ENCODE measurements at regions not wholly inside any gene's neighbourhood (a gene's known extent, or its start where the extent isn't known, plus 50 kb on each side); places are given as distances from the start of the nearest gene placed in this dataset.

- DNase-seq (ENCODE audit: extremely low spot score), result no peak
- TF ChIP-seq PKNOX1 (IDR thresholded peaks at IDR 0.05) (no peak), SP1 (IDR thresholded peaks at IDR 0.05) (no peak), ZNF384 (IDR thresholded peaks at IDR 0.05) (no peak), FOXA1 (IDR thresholded peaks at IDR 0.05) (no peak), BHLHE40 (IDR thresholded peaks at IDR 0.05; ENCODE audit: borderline replicate concordance) (no peak)
- ChIA-PET CTCF (interaction anchor here (0.6 kb wide), 1 partner anchor 69 kb away, joined by 3 read pairs; no protein-coding TSS in a partner anchor), POLR2A (no interaction called here)
Observed at GRCh38 chr1:29391362-29391880, 155.1 kb downstream of the PTPRU start.

GRCh38 chr1:29390491-29391361 lies 154.4 kb downstream of the PTPRU start:
- DNase-seq (ENCODE audit: extremely low spot score), result no peak
- ChIA-PET POLR2A (no interaction called here), CTCF (no interaction called here)
- TF ChIP-seq HDGF (IDR thresholded peaks at IDR 0.05; ENCODE audit: borderline replicate concordance), result no peak
- no peak for TF ChIP-seq LEF1 (IDR thresholded peaks at IDR 0.05; ENCODE audit: borderline replicate concordance)
- TF ChIP-seq PKNOX1 (IDR thresholded peaks at IDR 0.05), result no peak

- no peak for DNase-seq (ENCODE audit: extremely low spot score)
- ChIA-PET POLR2A (no interaction called here), CTCF (no interaction called here)
- TF ChIP-seq ELF4 (IDR thresholded peaks at IDR 0.05), result no peak
- TF ChIP-seq CTBP1 (IDR thresholded peaks at IDR 0.05; ENCODE audit: borderline replicate concordance), result no peak
- no peak for TF ChIP-seq LEF1 (IDR thresholded peaks at IDR 0.05; ENCODE audit: borderline replicate concordance)
- no peak for TF ChIP-seq FOXA1 (IDR thresholded peaks at IDR 0.05)
- no peak for TF ChIP-seq FOXM1 (IDR thresholded peaks at IDR 0.05; ENCODE audit: borderline replicate concordance)
- TF ChIP-seq ARNT (IDR thresholded peaks at IDR 0.05), result no peak
- TF ChIP-seq FOXK2 (IDR thresholded peaks at IDR 0.05), result no peak
- no peak for TF ChIP-seq ZNF384 (IDR thresholded peaks at IDR 0.05)
- no peak for TF ChIP-seq SP1 (IDR thresholded peaks at IDR 0.05)
- TF ChIP-seq TARDBP (IDR thresholded peaks at IDR 0.05), result no peak
- no peak for TF ChIP-seq PKNOX1 (IDR thresholded peaks at IDR 0.05)
- TF ChIP-seq L3MBTL2 (conservative IDR thresholded peaks at IDR 0.05), result no peak
- TF ChIP-seq SUZ12 (IDR thresholded peaks at IDR 0.05), result no peak
Observed at GRCh38 chr1:29390075-29390474, 153.8 kb downstream of the PTPRU start.

- no peak for DNase-seq (ENCODE audit: extremely low spot score)
- ChIA-PET CTCF (no interaction called here), POLR2A (no interaction called here)
- no peak for TF ChIP-seq L3MBTL2 (conservative IDR thresholded peaks at IDR 0.05)
- no peak for TF ChIP-seq SUZ12 (IDR thresholded peaks at IDR 0.05)
- TF ChIP-seq FOXA1 (IDR thresholded peaks at IDR 0.05), result no peak
- TF ChIP-seq LEF1 (IDR thresholded peaks at IDR 0.05; ENCODE audit: borderline replicate concordance), result no peak
- no peak for TF ChIP-seq ELF4 (IDR thresholded peaks at IDR 0.05)
- no peak for TF ChIP-seq FOXK2 (IDR thresholded peaks at IDR 0.05)
- no peak for TF ChIP-seq TARDBP (IDR thresholded peaks at IDR 0.05)
- no peak for TF ChIP-seq FOXM1 (IDR thresholded peaks at IDR 0.05; ENCODE audit: borderline replicate concordance)
- no peak for TF ChIP-seq ZNF384 (IDR thresholded peaks at IDR 0.05)
- TF ChIP-seq HDGF (IDR thresholded peaks at IDR 0.05; ENCODE audit: borderline replicate concordance), result no peak
- TF ChIP-seq CTBP1 (IDR thresholded peaks at IDR 0.05; ENCODE audit: borderline replicate concordance), result no peak
- no peak for TF ChIP-seq NFRKB (IDR thresholded peaks at IDR 0.05)
Observed at GRCh38 chr1:29389533-29390041, 153.3 kb downstream of the PTPRU start.

GRCh38 chr1:29388884-29389283 lies 152.6 kb downstream of the PTPRU start:
- POLR2A ChIA-PET, result no interaction called here
- DNase-seq (ENCODE audit: extremely low spot score), result no peak
- CTCF ChIA-PET, result no interaction called here
- TF ChIP-seq FOXK2 (IDR thresholded peaks at IDR 0.05) (no peak), ZNF384 (IDR thresholded peaks at IDR 0.05) (no peak), FOXA1 (IDR thresholded peaks at IDR 0.05) (no peak), SUZ12 (IDR thresholded peaks at IDR 0.05) (no peak), L3MBTL2 (conservative IDR thresholded peaks at IDR 0.05) (no peak), TARDBP (IDR thresholded peaks at IDR 0.05) (no peak), PKNOX1 (IDR thresholded peaks at IDR 0.05) (no peak), ARNT (IDR thresholded peaks at IDR 0.05) (no peak), NFRKB (IDR thresholded peaks at IDR 0.05) (no peak), HDGF (IDR thresholded peaks at IDR 0.05; ENCODE audit: borderline replicate concordance) (no peak), SP1 (IDR thresholded peaks at IDR 0.05) (no peak), LEF1 (IDR thresholded peaks at IDR 0.05; ENCODE audit: borderline replicate concordance) (no peak), CTBP1 (IDR thresholded peaks at IDR 0.05; ENCODE audit: borderline replicate concordance) (no peak), BHLHE40 (IDR thresholded peaks at IDR 0.05; ENCODE audit: borderline replicate concordance) (no peak)
